ENCODE measurements at regions not wholly inside any gene's neighbourhood (a gene's known extent, or its start where the extent isn't known, plus 50 kb on each side); places are given as distances from the start of the nearest gene placed in this dataset.
A peak's percentile ranks its signal among the peaks of the same experiment; 100 is the strongest.

DNA sequence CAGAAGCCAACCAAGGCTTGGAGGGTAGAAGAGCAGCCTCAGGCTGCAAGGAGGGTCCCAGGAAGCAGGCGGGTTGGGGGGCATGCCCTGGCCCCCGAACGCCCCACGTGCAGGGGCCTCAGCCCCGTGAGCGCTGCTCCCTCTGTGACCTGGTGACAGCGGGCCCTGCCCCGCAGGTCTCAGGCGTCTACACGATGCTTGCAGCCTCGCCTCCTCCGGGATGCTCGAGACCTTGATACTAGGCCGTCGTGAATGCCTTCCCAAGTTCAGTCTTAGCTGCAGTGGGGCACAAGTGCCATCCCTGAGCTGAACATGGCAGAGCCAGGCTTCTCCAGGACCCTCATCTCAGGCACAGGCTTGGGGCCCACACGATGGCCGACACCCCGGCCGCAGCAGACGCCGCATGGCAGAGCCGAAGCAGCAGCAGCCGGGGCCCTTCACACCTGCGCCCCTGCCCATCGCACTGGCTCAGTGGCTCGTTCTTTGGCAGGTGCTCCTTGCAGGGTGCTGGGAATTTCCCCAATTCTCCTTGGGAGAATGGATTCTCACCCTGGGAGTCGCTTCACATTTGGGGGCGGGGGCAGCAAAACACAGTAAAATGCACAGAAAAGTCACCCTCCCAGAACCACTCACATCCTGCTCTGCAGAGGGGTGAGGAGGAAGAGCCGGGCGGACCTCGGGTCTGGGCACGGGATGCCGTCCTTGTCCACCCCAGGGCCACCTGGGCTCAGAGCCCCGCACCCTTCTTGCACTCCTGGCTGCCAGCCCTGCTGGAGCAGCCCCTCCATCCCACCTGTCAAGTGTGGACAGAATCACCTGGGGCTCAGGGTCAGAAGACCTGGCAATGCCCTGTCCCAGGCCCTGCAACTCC is 161.8 kb downstream of the DLL1 start:
- no peak overlapping the region for H3K4me3 ChIP-seq
- peaks cover 12% of the 10 kb centered on the region for H3K4me1 ChIP-seq
- ATAC-seq (no peak), DNase-seq (peak; percentile 59)
- H3K27ac ChIP-seq = no peak overlapping the region
- intact Hi-C loops (cut with DNase I) = no loop called here
- no peaks in the 10 kb centered on the region for H3K9me3 ChIP-seq
- TF ChIP-seq, protein P1, sequence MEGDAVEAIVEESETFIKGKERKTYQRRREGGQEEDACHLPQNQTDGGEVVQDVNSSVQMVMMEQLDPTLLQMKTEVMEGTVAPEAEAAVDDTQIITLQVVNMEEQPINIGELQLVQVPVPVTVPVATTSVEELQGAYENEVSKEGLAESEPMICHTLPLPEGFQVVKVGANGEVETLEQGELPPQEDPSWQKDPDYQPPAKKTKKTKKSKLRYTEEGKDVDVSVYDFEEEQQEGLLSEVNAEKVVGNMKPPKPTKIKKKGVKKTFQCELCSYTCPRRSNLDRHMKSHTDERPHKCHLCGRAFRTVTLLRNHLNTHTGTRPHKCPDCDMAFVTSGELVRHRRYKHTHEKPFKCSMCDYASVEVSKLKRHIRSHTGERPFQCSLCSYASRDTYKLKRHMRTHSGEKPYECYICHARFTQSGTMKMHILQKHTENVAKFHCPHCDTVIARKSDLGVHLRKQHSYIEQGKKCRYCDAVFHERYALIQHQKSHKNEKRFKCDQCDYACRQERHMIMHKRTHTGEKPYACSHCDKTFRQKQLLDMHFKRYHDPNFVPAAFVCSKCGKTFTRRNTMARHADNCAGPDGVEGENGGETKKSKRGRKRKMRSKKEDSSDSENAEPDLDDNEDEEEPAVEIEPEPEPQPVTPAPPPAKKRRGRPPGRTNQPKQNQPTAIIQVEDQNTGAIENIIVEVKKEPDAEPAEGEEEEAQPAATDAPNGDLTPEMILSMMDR (IDR thresholded peaks at IDR 0.05) = no peak
- no peaks in the 10 kb centered on the region for H3K36me3 ChIP-seq
- no peaks in the 10 kb centered on the region for H3K27me3 ChIP-seq

DNA sequence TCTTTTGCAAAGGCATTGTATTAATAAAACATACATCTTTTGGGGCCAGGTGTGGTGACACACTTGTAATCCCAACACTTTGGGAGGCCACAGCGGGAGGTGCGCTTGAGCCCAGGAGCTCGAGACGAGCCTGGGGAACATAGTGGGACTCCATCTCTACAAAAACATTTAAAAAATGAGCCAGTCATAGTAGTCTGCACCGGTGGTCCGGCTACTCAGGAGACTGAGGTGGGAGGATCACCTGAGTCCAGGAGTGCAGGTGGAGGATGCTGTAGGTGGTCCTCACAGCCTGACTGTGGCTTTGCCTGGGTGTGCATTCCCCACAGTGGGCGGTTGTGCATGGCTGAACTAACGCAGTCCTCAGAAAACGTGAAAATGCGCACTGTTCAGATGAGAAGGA is 162.5 kb downstream of the DLL1 start:
- Histone ChIP-seq H3K9me3 (no peaks in the 10 kb centered on the region), H3K36me3 (no peaks in the 10 kb centered on the region), H3K4me3 (no peak overlapping the region), H3K27me3 (no peaks in the 10 kb centered on the region), H3K4me1 (peaks cover 13% of the 10 kb centered on the region), H3K27ac (no peak overlapping the region)
- TF ChIP-seq, protein P1 (IDR thresholded peaks at IDR 0.05) = no peak
- DNase-seq (peak; percentile 25), ATAC-seq (no peak)
- intact Hi-C loops (cut with DNase I) = no loop called here

DNA sequence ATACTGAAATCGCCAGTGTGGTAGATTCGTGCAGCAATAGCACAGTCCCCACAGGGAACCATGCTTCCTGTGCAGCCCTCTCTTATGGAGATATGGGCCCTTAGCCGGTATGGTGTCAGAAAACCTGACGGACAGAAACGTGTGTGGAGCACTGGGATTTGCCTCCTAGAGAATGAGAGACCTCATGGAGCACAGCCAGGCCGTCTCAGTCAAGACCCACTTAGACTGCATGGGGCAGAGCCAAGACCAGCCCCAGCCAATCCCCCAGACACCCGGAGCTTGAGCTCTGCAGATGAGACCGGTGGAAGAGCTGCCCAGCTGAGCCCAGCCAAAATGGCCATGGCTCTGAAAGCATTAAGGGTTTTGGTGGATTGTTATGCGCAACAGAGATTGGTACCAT is 163.7 kb downstream of the DLL1 start:
- peaks cover 13% of the 10 kb centered on the region for H3K4me1 ChIP-seq
- ATAC-seq = no peak
- no peaks in the 10 kb centered on the region for H3K36me3 ChIP-seq
- DNase-seq = peak; percentile 23
- H3K27me3 ChIP-seq = no peaks in the 10 kb centered on the region
- no peaks in the 10 kb centered on the region for H3K9me3 ChIP-seq
- H3K4me3 ChIP-seq = no peak overlapping the region
- intact Hi-C loops (cut with DNase I) = no loop called here
- no peak overlapping the region for H3K27ac ChIP-seq
- TF ChIP-seq, protein P1 (IDR thresholded peaks at IDR 0.05) = no peak

DNA sequence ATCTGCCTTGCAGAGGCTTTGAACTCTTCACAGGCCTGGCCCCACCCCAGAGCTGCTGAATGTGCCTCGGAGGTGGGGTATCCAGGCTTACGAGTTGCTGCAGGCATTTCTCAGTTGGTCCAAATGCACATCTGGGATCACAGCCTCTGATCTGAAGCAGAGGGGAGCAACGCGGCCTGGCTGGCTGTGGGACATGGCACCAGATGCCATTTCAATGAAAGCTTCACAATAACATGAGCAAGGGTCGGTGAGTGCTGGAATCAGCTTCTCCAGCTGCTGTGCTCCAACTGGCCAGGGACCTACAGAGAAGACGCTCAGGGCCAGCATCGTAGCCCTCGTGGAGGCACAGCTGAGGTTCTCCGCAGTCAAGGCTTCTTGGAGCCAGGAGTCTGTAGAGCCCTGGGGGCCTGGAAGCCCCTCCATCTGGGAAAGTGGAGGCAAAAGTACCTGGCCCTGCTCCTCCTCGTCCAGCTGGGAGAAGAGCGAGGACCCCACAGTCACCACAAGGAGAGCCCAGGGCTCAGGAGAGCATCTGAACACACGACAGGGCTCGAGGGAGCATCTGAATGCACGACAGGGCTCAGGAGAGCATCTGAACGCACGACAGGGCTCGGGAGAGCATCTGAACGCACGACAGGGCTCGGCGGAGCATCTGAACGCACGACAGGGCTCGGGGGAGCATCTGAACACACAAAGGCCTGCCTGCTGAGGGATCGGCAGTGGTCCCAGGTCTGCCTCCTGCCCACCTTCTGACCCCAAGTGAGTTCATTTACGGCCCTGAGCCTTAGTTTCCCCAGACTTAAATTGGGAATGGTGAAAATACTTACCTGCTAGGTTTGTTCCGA is 165.2 kb downstream of the DLL1 start:
- DNase-seq (peak; percentile 46), ATAC-seq (no peak)
- peaks cover 13% of the 10 kb centered on the region for H3K4me1 ChIP-seq
- H3K27me3 ChIP-seq = no peaks in the 10 kb centered on the region
- H3K9me3 ChIP-seq = peaks cover 11% of the 10 kb centered on the region
- intact Hi-C loops (cut with DNase I) = no loop called here
- no peaks in the 10 kb centered on the region for H3K36me3 ChIP-seq
- TF ChIP-seq, protein P1 (IDR thresholded peaks at IDR 0.05) = no peak
- no peak overlapping the region for H3K4me3 ChIP-seq
- no peak overlapping the region for H3K27ac ChIP-seq

DNA sequence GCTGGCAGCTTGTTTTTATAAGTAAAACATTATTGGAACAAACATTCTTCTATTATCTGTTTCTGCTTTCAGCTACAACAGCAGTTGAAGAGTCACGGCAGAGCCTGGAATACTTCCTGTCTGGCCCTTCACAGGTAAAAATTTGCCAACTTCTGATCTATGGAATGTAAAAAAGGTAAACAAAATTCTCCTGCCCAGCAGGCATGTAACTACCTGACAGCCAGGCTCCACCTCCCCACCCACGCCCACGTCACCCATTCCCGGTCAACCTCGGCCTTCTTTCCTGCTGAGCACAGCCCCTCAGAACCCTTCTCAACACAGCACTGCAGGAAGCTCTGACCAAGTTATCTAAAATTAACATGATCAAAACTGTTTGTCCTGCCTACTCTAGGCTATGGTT is 166.0 kb downstream of the DLL1 start:
- peak; percentile 74 for DNase-seq
- Histone ChIP-seq H3K9me3 (peaks cover 14% of the 10 kb centered on the region), H3K4me3 (no peak overlapping the region), H3K27ac (no peak overlapping the region), H3K36me3 (no peaks in the 10 kb centered on the region), H3K4me1 (peaks cover 11% of the 10 kb centered on the region), H3K27me3 (no peaks in the 10 kb centered on the region)
- intact Hi-C loops (cut with DNase I) = no loop called here
- peak; percentile 84 for ATAC-seq
- TF ChIP-seq, protein P1 (IDR thresholded peaks at IDR 0.05) = no peak

All from upper lobe of right lung (tissue), 1 donor.